ENCODE measurements at regions not wholly inside any gene's neighbourhood (a gene's known extent, or its start where the extent isn't known, plus 50 kb on each side); places are given as distances from the start of the nearest gene placed in this dataset.

GRCh38 chr3:74518610-74519009 is 95.8 kb downstream of the CNTN3 start:
- H3K27ac Mint-ChIP-seq, result no peak overlapping the region
- no peak overlapping the region for H2BK12ac ChIP-seq (ENCODE audit: insufficient read length, low read depth, low read length)
- no peak overlapping the region for H4K5ac ChIP-seq (ENCODE audit: insufficient read length, low read depth, low read length)
- no peak overlapping the region for H4K91ac ChIP-seq (ENCODE audit: insufficient read length, low read depth, low read length)
- H2BK20ac ChIP-seq (ENCODE audit: low read depth, low read length, poor library complexity, severe bottlenecking), result no peak overlapping the region
- H3K56ac ChIP-seq (ENCODE audit: insufficient read length, low read depth, low read length), result no peak overlapping the region
- H3K14ac ChIP-seq (ENCODE audit: insufficient read depth, low read length), result no peak overlapping the region
- no peak overlapping the region for H3K18ac ChIP-seq (ENCODE audit: insufficient read length, low read depth, low read length)
- no peak for DNase-seq
- H3K23me2 ChIP-seq (ENCODE audit: insufficient read length, low read depth, low read length, poor library complexity, severe bottlenecking), result no peaks in the 10 kb centered on the region
- H2BK120ac ChIP-seq (ENCODE audit: low read depth, low read length, poor library complexity, severe bottlenecking), result no peak overlapping the region
- H2AK5ac ChIP-seq (ENCODE audit: insufficient read length, low read length), result no peak overlapping the region
- no peak overlapping the region for H2AFZ ChIP-seq (ENCODE audit: low read length)
- no peak overlapping the region for H3K4ac ChIP-seq (ENCODE audit: low read depth, low read length)
- no peaks in the 10 kb centered on the region for H3K27me3 Mint-ChIP-seq (ENCODE audit: low read depth)
- H3K27me3 ChIP-seq (ENCODE audit: insufficient read depth, low read length), result no peaks in the 10 kb centered on the region
- no peaks in the 10 kb centered on the region for H3K79me2 ChIP-seq (ENCODE audit: insufficient read depth, low read length)
- no peak overlapping the region for H3K27ac ChIP-seq (ENCODE audit: insufficient read length, low read depth, low read length)
- no peaks in the 10 kb centered on the region for H3K4me1 Mint-ChIP-seq
- H3K79me1 ChIP-seq (ENCODE audit: insufficient read depth, low read depth, low read length, poor library complexity, severe bottlenecking), result no peaks in the 10 kb centered on the region
- no peak overlapping the region for H4K8ac ChIP-seq (replicated peaks; ENCODE audit: insufficient read length, low read depth, low read length)
- H3T11ph ChIP-seq (ENCODE audit: low read length), result no peak overlapping the region
- TF ChIP-seq CTCF (conservative IDR thresholded peaks at IDR 0.05), result no peak
- H3K9me3 Mint-ChIP-seq, result no peaks in the 10 kb centered on the region
- H3K9me3 ChIP-seq (ENCODE audit: control insufficient read depth, low read depth, low read length), result no peaks in the 10 kb centered on the region
- H2BK15ac ChIP-seq (ENCODE audit: low read depth, low read length), result no peak overlapping the region
- H3K36me3 Mint-ChIP-seq (ENCODE audit: insufficient read depth in 1 of 3, low read depth in 3 of 3), result no peaks in the 10 kb centered on the region
- H3K9ac ChIP-seq (ENCODE audit: extremely low read depth, insufficient read length, low read length), result no peak overlapping the region
- no peak overlapping the region for H2BK5ac ChIP-seq (ENCODE audit: insufficient read length, low read length)
- no peak overlapping the region for H3K23ac ChIP-seq (ENCODE audit: insufficient read length, low read depth, low read length)
- H3K4me2 ChIP-seq (ENCODE audit: insufficient read depth, insufficient read length, low read length), result no peak overlapping the region
- H3K4me3 Mint-ChIP-seq, result no peak overlapping the region
- H3K4me1 ChIP-seq (ENCODE audit: insufficient read depth, low read length), result no peaks in the 10 kb centered on the region
- H4K20me1 ChIP-seq (ENCODE audit: control insufficient read depth, insufficient read depth, insufficient read length), result no peaks in the 10 kb centered on the region

Measured in H9 (cell line).